RWPE2 (cell line): ENCODE measurements at regions not wholly inside any gene's neighbourhood (a gene's known extent, or its start where the extent isn't known, plus 50 kb on each side); places are given as distances from the start of the nearest gene placed in this dataset.

Experiments
- ATAC-seq: fragments of 200-7000 bp; cut with Tn5 transposase; 3 replicates; pipeline ENCODE4 v1.9.1; 2021; ENCODE audit warnings: low read depth
- DNase-seq: peaks from one replicate; pipeline ENCODE4 v3.0.0-alpha.2; 2020; ENCODE audit warnings: low spot score
- H3K27ac ChIP-seq: fragments of 450-650 bp; 2 replicates; pipeline ENCODE4 v1.5.1; 2017; ENCODE audit warnings: mild to moderate bottlenecking; ENCODE audit not compliant: poor library complexity, severe bottlenecking
- H3K27me3 ChIP-seq: fragments of 250-450 bp; sonication (Bioruptor Pico); 2 replicates; pipeline ENCODE4 v1.5.1; 2021; ENCODE audit warnings: mild to moderate bottlenecking, moderate library complexity; ENCODE audit not compliant: insufficient read depth, poor library complexity, severe bottlenecking
- H3K36me3 ChIP-seq: fragments of 250-450 bp; sonication (Bioruptor Pico); 2 replicates; pipeline ENCODE4 v1.5.1; 2020; ENCODE audit warnings: low read depth, mild to moderate bottlenecking, moderate library complexity
- H3K4me1 ChIP-seq: fragments of 250-450 bp; sonication (Bioruptor Pico); 2 replicates; pipeline ENCODE4 v1.5.1; 2021; ENCODE audit warnings: mild to moderate bottlenecking, moderate library complexity; ENCODE audit not compliant: insufficient read depth, poor library complexity, severe bottlenecking
- H3K4me3 ChIP-seq: fragments of 250-450 bp; sonication (Bioruptor Pico); 2 replicates; pipeline ENCODE4 v1.5.1; 2021; ENCODE audit warnings: mild to moderate bottlenecking, moderate library complexity; ENCODE audit not compliant: severe bottlenecking
- H3K9me3 ChIP-seq: fragments of 250-450 bp; sonication (Bioruptor Pico); 2 replicates; pipeline ENCODE4 v1.5.1; 2021; ENCODE audit warnings: mild to moderate bottlenecking, moderate library complexity; ENCODE audit not compliant: severe bottlenecking
- CTCF ChIP-seq: fragments of 450-650 bp; IDR thresholded peaks from one replicate; pipeline ENCODE4 v1.5.1; 2017; ENCODE audit warnings: mild to moderate bottlenecking, moderate library complexity; ENCODE audit not compliant: poor library complexity, severe bottlenecking

- H3K9me3 ChIP-seq = no peaks in the 10 kb centered on the region
- ATAC-seq (no peak), DNase-seq (no peak)
- H3K4me3 ChIP-seq = no peak overlapping the region
- peaks cover 62% of the 10 kb centered on the region for H3K27me3 ChIP-seq
- H3K27ac ChIP-seq = no peak overlapping the region
- no peaks in the 10 kb centered on the region for H3K4me1 ChIP-seq
- TF ChIP-seq CTCF = no peak
- H3K36me3 ChIP-seq = no peaks in the 10 kb centered on the region
These were observed 96.0 kb downstream of the RNASET2 start for GRCh38 chr6:166860392-166860791.

- H3K36me3 ChIP-seq = no peaks in the 10 kb centered on the region
- no peaks in the 10 kb centered on the region for H3K9me3 ChIP-seq
- no peak for TF ChIP-seq CTCF
- ATAC-seq (no peak), DNase-seq (no peak)
- H3K4me1 ChIP-seq = no peaks in the 10 kb centered on the region
- H3K4me3 ChIP-seq = no peak overlapping the region
- H3K27ac ChIP-seq = no peak overlapping the region
- H3K27me3 ChIP-seq = peaks cover 17% of the 10 kb centered on the region
These were observed 100.9 kb downstream of the RNASET2 start for GRCh38 chr6:166855416-166855815.

GRCh38 chr6:166853371-166854325 lies 102.7 kb downstream of the RNASET2 start:
- H3K27ac ChIP-seq = no peak overlapping the region
- peaks cover 3% of the 10 kb centered on the region for H3K27me3 ChIP-seq
- no peaks in the 10 kb centered on the region for H3K36me3 ChIP-seq
- no peak for DNase-seq
- no peaks in the 10 kb centered on the region for H3K9me3 ChIP-seq
- no peaks in the 10 kb centered on the region for H3K4me1 ChIP-seq
- TF ChIP-seq CTCF = no peak
- no peak overlapping the region for H3K4me3 ChIP-seq
- ATAC-seq = no peak

GRCh38 chr6:166852451-166852975 lies 103.8 kb downstream of the RNASET2 start:
- DNase-seq (no peak), ATAC-seq (no peak)
- Histone ChIP-seq H3K4me3 (no peak overlapping the region), H3K27me3 (peaks cover 3% of the 10 kb centered on the region), H3K4me1 (no peaks in the 10 kb centered on the region), H3K36me3 (no peaks in the 10 kb centered on the region), H3K27ac (no peak overlapping the region), H3K9me3 (no peaks in the 10 kb centered on the region)
- no peak for TF ChIP-seq CTCF

- DNase-seq (no peak), ATAC-seq (no peak)
- Histone ChIP-seq H3K36me3 (no peaks in the 10 kb centered on the region), H3K9me3 (no peaks in the 10 kb centered on the region), H3K4me1 (no peaks in the 10 kb centered on the region), H3K27ac (no peak overlapping the region), H3K4me3 (no peak overlapping the region), H3K27me3 (peaks cover 3% of the 10 kb centered on the region)
- TF ChIP-seq CTCF = no peak
These were observed 104.4 kb downstream of the RNASET2 start for GRCh38 chr6:166851911-166852310.
